Vagina (tissue), 2 donors: ENCODE measurements at regions not wholly inside any gene's neighbourhood (a gene's known extent, or its start where the extent isn't known, plus 50 kb on each side); places are given as distances from the start of the nearest gene placed in this dataset.

Source experiments
- DNase-seq, 2 donors: peaks; one replicate each; pipeline ENCODE4 v3.0.0-alpha.2; 2017; ENCODE audit errors: extremely low spot score in 2 of 2
- H3K27ac ChIP-seq: fragments of 200-600 bp; sonication (generic); one replicate; pipeline ENCODE4 v1.5.1; 2019
- H3K27me3 ChIP-seq: fragments of 200-600 bp; sonication (generic); one replicate; pipeline ENCODE4 v1.5.1; 2019
- H3K36me3 ChIP-seq, 2 donors: fragments of 200-600 bp; sonication (generic); one replicate each; pipeline ENCODE4 v1.5.1; 2017 to 2019
- H3K4me1 ChIP-seq: fragments of 200-600 bp; sonication (generic); one replicate; pipeline ENCODE4 v1.5.1; 2019
- H3K4me3 ChIP-seq, 2 donors: fragments of 200-600 bp; sonication (generic); 1 replicate in 1 of 2; 2 replicates in 1 of 2; pipeline ENCODE4 v1.5.1; 2016 to 2019
- H3K9me3 ChIP-seq: fragments of 200-600 bp; sonication (generic); one replicate; pipeline ENCODE4 v1.5.1; 2019
- CTCF ChIP-seq, 3 experiments: fragments of 450-650 bp in 2 of 3; fragments of 200-600 bp in 1 of 3; sonication (generic) in 1 of 3; IDR thresholded peaks; one replicate each; pipeline ENCODE4 v1.5.1; 2017 to 2019; ENCODE audit warnings: antibody characterized with exemption in 3 of 3, mild to moderate bottlenecking in 2 of 3, moderate library complexity in 2 of 3
- POLR2A ChIP-seq, 2 donors: fragments of 450-650 bp; IDR thresholded peaks; one replicate each; pipeline ENCODE4 v1.6.1; 2017; ENCODE audit warnings: antibody characterized with exemption in 2 of 2, mild to moderate bottlenecking in 2 of 2, moderate library complexity in 2 of 2
- POLR2AphosphoS5 ChIP-seq, 2 donors: sonication (generic); formaldehyde crosslinking; IDR thresholded peaks; one replicate each; pipeline ENCODE4 v1.9.0; 2017; ENCODE audit warnings: antibody characterized with exemption in 2 of 2, mild to moderate bottlenecking in 2 of 2, low read depth in 1 of 2; ENCODE audit not compliant: insufficient read depth in 1 of 2
- intact Hi-C: fragments of 100-400 bp; cut with DNase I; formaldehyde crosslinking; loops from one replicate; pipeline ENCODE4 v1.15.1; 2023

GRCh38 chr18:43396266-43396665 lies 119.0 kb upstream of the SYT4 start:
- Histone ChIP-seq H3K36me3 (no peaks in the 10 kb centered on the region), H3K27me3 (no peaks in the 10 kb centered on the region), H3K4me1 (no peaks in the 10 kb centered on the region), H3K27ac (no peak overlapping the region), H3K9me3 (no peaks in the 10 kb centered on the region), H3K4me3 (no peak overlapping the region)
- intact Hi-C loops = no loop called here
- no peak for DNase-seq
- TF ChIP-seq POLR2AphosphoS5 (IDR thresholded peaks at IDR 0.05; ENCODE audit: insufficient read depth in 1 of 2, low read depth in 1 of 2) (no peak), POLR2A (IDR thresholded peaks at IDR 0.05) (no peak), CTCF (IDR thresholded peaks at IDR 0.05) (peak in 1 of 3 experiments; percentile 23)

- Histone ChIP-seq H3K4me1 (no peaks in the 10 kb centered on the region), H3K4me3 (no peak overlapping the region), H3K36me3 (no peaks in the 10 kb centered on the region), H3K9me3 (no peaks in the 10 kb centered on the region), H3K27me3 (no peaks in the 10 kb centered on the region), H3K27ac (no peak overlapping the region)
- no peak for DNase-seq
- TF ChIP-seq POLR2A (IDR thresholded peaks at IDR 0.05) (no peak), CTCF (IDR thresholded peaks at IDR 0.05) (no peak), POLR2AphosphoS5 (IDR thresholded peaks at IDR 0.05; ENCODE audit: insufficient read depth in 1 of 2, low read depth in 1 of 2) (no peak)
- intact Hi-C loops = no loop called here
Measured at GRCh38 chr18:43398601-43399000, 121.3 kb upstream of the SYT4 start.

- no peak overlapping the region for H3K27ac ChIP-seq
- intact Hi-C loops = no loop called here
- no peak for TF ChIP-seq CTCF (IDR thresholded peaks at IDR 0.05)
- no peak for TF ChIP-seq POLR2A (IDR thresholded peaks at IDR 0.05)
- no peak for TF ChIP-seq POLR2AphosphoS5 (IDR thresholded peaks at IDR 0.05; ENCODE audit: insufficient read depth in 1 of 2, low read depth in 1 of 2)
- no peak overlapping the region for H3K4me3 ChIP-seq
- DNase-seq = no peak
- no peaks in the 10 kb centered on the region for H3K9me3 ChIP-seq
- no peaks in the 10 kb centered on the region for H3K36me3 ChIP-seq
- H3K4me1 ChIP-seq = no peaks in the 10 kb centered on the region
- H3K27me3 ChIP-seq = no peaks in the 10 kb centered on the region
Measured at GRCh38 chr18:43405097-43405496, 127.8 kb upstream of the SYT4 start.

GRCh38 chr18:43414006-43414405 lies 136.7 kb upstream of the SYT4 start:
- intact Hi-C loops = no loop called here
- H3K27me3 ChIP-seq = no peaks in the 10 kb centered on the region
- no peaks in the 10 kb centered on the region for H3K9me3 ChIP-seq
- H3K4me3 ChIP-seq = no peak overlapping the region
- H3K36me3 ChIP-seq = no peaks in the 10 kb centered on the region
- no peak overlapping the region for H3K27ac ChIP-seq
- TF ChIP-seq POLR2AphosphoS5 (IDR thresholded peaks at IDR 0.05; ENCODE audit: insufficient read depth in 1 of 2, low read depth in 1 of 2) (no peak), CTCF (IDR thresholded peaks at IDR 0.05) (no peak), POLR2A (IDR thresholded peaks at IDR 0.05) (no peak)
- no peaks in the 10 kb centered on the region for H3K4me1 ChIP-seq
- no peak for DNase-seq

- no peaks in the 10 kb centered on the region for H3K9me3 ChIP-seq
- TF ChIP-seq POLR2AphosphoS5 (IDR thresholded peaks at IDR 0.05; ENCODE audit: insufficient read depth in 1 of 2, low read depth in 1 of 2) (no peak), CTCF (IDR thresholded peaks at IDR 0.05) (no peak), POLR2A (IDR thresholded peaks at IDR 0.05) (no peak)
- H3K4me3 ChIP-seq = no peak overlapping the region
- no peaks in the 10 kb centered on the region for H3K36me3 ChIP-seq
- H3K27me3 ChIP-seq = no peaks in the 10 kb centered on the region
- no peak overlapping the region for H3K27ac ChIP-seq
- H3K4me1 ChIP-seq = no peaks in the 10 kb centered on the region
- intact Hi-C loops = no loop called here
- no peak for DNase-seq
Measured at GRCh38 chr18:43420091-43420490, 142.8 kb upstream of the SYT4 start.
